ENCODE measurements at regions not wholly inside any gene's neighbourhood (a gene's known extent, or its start where the extent isn't known, plus 50 kb on each side); places are given as distances from the start of the nearest gene placed in this dataset.
"Not testable (repeated sequence)": the region's sequence is repeated elsewhere in the genome, so short reads cannot be mapped to it uniquely, and the experiment has no call there.

DNA sequence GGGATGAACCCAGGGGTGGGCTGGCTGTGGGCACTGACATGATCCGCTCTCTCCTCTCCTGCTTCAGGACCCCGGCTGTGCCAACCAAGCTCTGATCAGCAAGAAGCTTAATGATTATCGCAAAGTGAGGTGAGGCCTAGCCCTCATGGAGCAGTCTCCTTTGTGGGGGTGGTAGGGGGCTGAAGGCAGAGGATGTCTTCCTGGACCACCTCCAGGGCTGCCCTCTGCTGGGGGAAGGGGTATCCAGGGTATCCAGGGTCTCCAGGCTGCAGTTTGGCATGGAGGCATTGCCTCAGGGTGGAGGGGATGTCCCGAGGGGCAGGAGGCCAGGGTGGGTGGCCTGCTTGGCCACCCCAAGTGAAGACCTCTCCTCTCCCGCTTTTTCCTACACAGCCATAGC is 110.1 kb downstream of the ZNF267 start:
- H3K36me3 Mint-ChIP-seq; H3K4me1 Mint-ChIP-seq; DNase-seq; H3K9ac ChIP-seq (ENCODE audit: insufficient read depth, low read length, poor library complexity, severe bottlenecking); H3K4me1 ChIP-seq (ENCODE audit: control insufficient read depth in 1 of 2, insufficient read depth in 2 of 2, low read length in 2 of 2); H3K4me3 Mint-ChIP-seq; H3K9me3 ChIP-seq (replicated peaks in 1 of 2; ENCODE audit: control insufficient read depth in 1 of 2, insufficient read depth in 1 of 2, low read length in 2 of 2); H2AFZ ChIP-seq (ENCODE audit: insufficient read depth, low read depth, low read length, poor library complexity, severe bottlenecking); intact Hi-C loops (cut with micrococcal nuclease); H3K4me3 ChIP-seq (replicated peaks in 1 of 3; ENCODE audit: low read depth in 2 of 3, low read length in 3 of 3); H3K9me3 Mint-ChIP-seq; H3K27me3 Mint-ChIP-seq (ENCODE audit: low read depth in 3 of 3); H3K79me2 ChIP-seq (ENCODE audit: insufficient read depth, low read length); H4K20me1 ChIP-seq (ENCODE audit: insufficient read depth, low read length); H3K27me3 ChIP-seq (ENCODE audit: control insufficient read depth in 2 of 2, insufficient read depth in 2 of 2, low read length in 2 of 2); H3K36me3 ChIP-seq (replicated peaks in 1 of 2; ENCODE audit: control insufficient read depth in 1 of 2, insufficient read depth in 2 of 2, low read length in 2 of 2); H3K27ac Mint-ChIP-seq; H3K4me2 ChIP-seq (replicated peaks; ENCODE audit: extremely low read depth, low read length, poor library complexity, severe bottlenecking); H3K27ac ChIP-seq (ENCODE audit: low read depth in 1 of 2, low read length in 2 of 2): not testable (repeated sequence)
- no CpG with 5 or more reads among the region's 5 CpGs for WGBS (ENCODE audit: insufficient coverage)

GRCh38 chr16:31986895-31987294 is 113.3 kb downstream of the ZNF267 start:
- H3K9me3 Mint-ChIP-seq; H3K27ac ChIP-seq (ENCODE audit: low read depth in 1 of 2, low read length in 2 of 2); H3K36me3 ChIP-seq (replicated peaks in 1 of 2; ENCODE audit: control insufficient read depth in 1 of 2, insufficient read depth in 2 of 2, low read length in 2 of 2); H3K4me3 ChIP-seq (replicated peaks in 1 of 3; ENCODE audit: low read depth in 2 of 3, low read length in 3 of 3); H3K36me3 Mint-ChIP-seq; H3K27me3 Mint-ChIP-seq (ENCODE audit: low read depth in 3 of 3); H3K4me3 Mint-ChIP-seq; H4K20me1 ChIP-seq (ENCODE audit: insufficient read depth, low read length); H3K4me1 ChIP-seq (ENCODE audit: control insufficient read depth in 1 of 2, insufficient read depth in 2 of 2, low read length in 2 of 2); DNase-seq; H2AFZ ChIP-seq (ENCODE audit: insufficient read depth, low read depth, low read length, poor library complexity, severe bottlenecking); H3K4me2 ChIP-seq (replicated peaks; ENCODE audit: extremely low read depth, low read length, poor library complexity, severe bottlenecking); H3K27me3 ChIP-seq (ENCODE audit: control insufficient read depth in 2 of 2, insufficient read depth in 2 of 2, low read length in 2 of 2); H3K9ac ChIP-seq (ENCODE audit: insufficient read depth, low read length, poor library complexity, severe bottlenecking); H3K4me1 Mint-ChIP-seq; intact Hi-C loops (cut with micrococcal nuclease); H3K9me3 ChIP-seq (replicated peaks in 1 of 2; ENCODE audit: control insufficient read depth in 1 of 2, insufficient read depth in 1 of 2, low read length in 2 of 2); H3K79me2 ChIP-seq (ENCODE audit: insufficient read depth, low read length): not testable (repeated sequence)
- peak overlapping the region in 1 of 7 donors; percentile 37 for H3K27ac Mint-ChIP-seq
- WGBS (ENCODE audit: insufficient coverage): no CpG with 5 or more reads among the region's 6 CpGs

- H3K4me3 ChIP-seq (replicated peaks in 1 of 3; ENCODE audit: low read depth in 2 of 3, low read length in 3 of 3); H3K27ac Mint-ChIP-seq; H3K9me3 ChIP-seq (replicated peaks in 1 of 2; ENCODE audit: control insufficient read depth in 1 of 2, insufficient read depth in 1 of 2, low read length in 2 of 2); H3K4me3 Mint-ChIP-seq; H3K4me1 ChIP-seq (ENCODE audit: control insufficient read depth in 1 of 2, insufficient read depth in 2 of 2, low read length in 2 of 2); H4K20me1 ChIP-seq (ENCODE audit: insufficient read depth, low read length); H3K79me2 ChIP-seq (ENCODE audit: insufficient read depth, low read length); H3K27me3 ChIP-seq (ENCODE audit: control insufficient read depth in 2 of 2, insufficient read depth in 2 of 2, low read length in 2 of 2); H3K4me1 Mint-ChIP-seq; intact Hi-C loops (cut with micrococcal nuclease); H3K27ac ChIP-seq (ENCODE audit: low read depth in 1 of 2, low read length in 2 of 2); H3K36me3 ChIP-seq (replicated peaks in 1 of 2; ENCODE audit: control insufficient read depth in 1 of 2, insufficient read depth in 2 of 2, low read length in 2 of 2); H3K9me3 Mint-ChIP-seq; H3K27me3 Mint-ChIP-seq (ENCODE audit: low read depth in 3 of 3); DNase-seq; H3K4me2 ChIP-seq (replicated peaks; ENCODE audit: extremely low read depth, low read length, poor library complexity, severe bottlenecking); H3K9ac ChIP-seq (ENCODE audit: insufficient read depth, low read length, poor library complexity, severe bottlenecking); H3K36me3 Mint-ChIP-seq; H2AFZ ChIP-seq (ENCODE audit: insufficient read depth, low read depth, low read length, poor library complexity, severe bottlenecking): not testable (repeated sequence)
- no CpG with 5 or more reads among the region's 23 CpGs for WGBS (ENCODE audit: insufficient coverage)
- TF ChIP-seq, protein P1, sequence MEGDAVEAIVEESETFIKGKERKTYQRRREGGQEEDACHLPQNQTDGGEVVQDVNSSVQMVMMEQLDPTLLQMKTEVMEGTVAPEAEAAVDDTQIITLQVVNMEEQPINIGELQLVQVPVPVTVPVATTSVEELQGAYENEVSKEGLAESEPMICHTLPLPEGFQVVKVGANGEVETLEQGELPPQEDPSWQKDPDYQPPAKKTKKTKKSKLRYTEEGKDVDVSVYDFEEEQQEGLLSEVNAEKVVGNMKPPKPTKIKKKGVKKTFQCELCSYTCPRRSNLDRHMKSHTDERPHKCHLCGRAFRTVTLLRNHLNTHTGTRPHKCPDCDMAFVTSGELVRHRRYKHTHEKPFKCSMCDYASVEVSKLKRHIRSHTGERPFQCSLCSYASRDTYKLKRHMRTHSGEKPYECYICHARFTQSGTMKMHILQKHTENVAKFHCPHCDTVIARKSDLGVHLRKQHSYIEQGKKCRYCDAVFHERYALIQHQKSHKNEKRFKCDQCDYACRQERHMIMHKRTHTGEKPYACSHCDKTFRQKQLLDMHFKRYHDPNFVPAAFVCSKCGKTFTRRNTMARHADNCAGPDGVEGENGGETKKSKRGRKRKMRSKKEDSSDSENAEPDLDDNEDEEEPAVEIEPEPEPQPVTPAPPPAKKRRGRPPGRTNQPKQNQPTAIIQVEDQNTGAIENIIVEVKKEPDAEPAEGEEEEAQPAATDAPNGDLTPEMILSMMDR (IDR thresholded peaks at IDR 0.05): peak; percentile 13
Observed at GRCh38 chr16:31988595-31989581, 115.3 kb downstream of the ZNF267 start.

DNA sequence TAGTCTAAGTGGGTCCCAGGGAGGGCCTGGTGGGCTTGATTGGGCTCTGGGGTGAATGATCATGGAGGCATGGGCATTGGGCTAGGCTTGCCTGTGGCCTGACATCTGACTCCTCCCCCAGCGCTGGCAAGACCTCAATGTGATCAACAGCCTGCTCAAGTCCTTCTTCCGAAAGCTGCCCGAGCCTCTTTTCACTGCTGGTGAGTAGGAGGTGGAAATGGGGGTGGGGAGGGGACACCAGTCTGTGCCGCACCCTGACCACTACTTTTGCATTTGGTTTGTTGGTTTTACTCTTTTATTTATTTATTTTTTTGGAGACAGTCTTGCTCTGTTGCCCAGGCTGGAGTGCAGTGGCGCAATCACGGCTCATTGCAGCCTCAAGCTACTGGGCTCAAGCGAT is 116.7 kb downstream of the ZNF267 start:
- H3K27me3 Mint-ChIP-seq (ENCODE audit: low read depth in 3 of 3); H3K9ac ChIP-seq (ENCODE audit: insufficient read depth, low read length, poor library complexity, severe bottlenecking); H3K79me2 ChIP-seq (ENCODE audit: insufficient read depth, low read length); H3K4me2 ChIP-seq (replicated peaks; ENCODE audit: extremely low read depth, low read length, poor library complexity, severe bottlenecking); H3K27ac ChIP-seq (ENCODE audit: low read depth in 1 of 2, low read length in 2 of 2); H3K9me3 Mint-ChIP-seq; H2AFZ ChIP-seq (ENCODE audit: insufficient read depth, low read depth, low read length, poor library complexity, severe bottlenecking); H3K36me3 ChIP-seq (replicated peaks in 1 of 2; ENCODE audit: control insufficient read depth in 1 of 2, insufficient read depth in 2 of 2, low read length in 2 of 2); DNase-seq; H4K20me1 ChIP-seq (ENCODE audit: insufficient read depth, low read length); H3K27ac Mint-ChIP-seq; H3K4me1 ChIP-seq (ENCODE audit: control insufficient read depth in 1 of 2, insufficient read depth in 2 of 2, low read length in 2 of 2); H3K4me3 ChIP-seq (replicated peaks in 1 of 3; ENCODE audit: low read depth in 2 of 3, low read length in 3 of 3); intact Hi-C loops (cut with micrococcal nuclease); H3K9me3 ChIP-seq (replicated peaks in 1 of 2; ENCODE audit: control insufficient read depth in 1 of 2, insufficient read depth in 1 of 2, low read length in 2 of 2); H3K27me3 ChIP-seq (ENCODE audit: control insufficient read depth in 2 of 2, insufficient read depth in 2 of 2, low read length in 2 of 2); H3K4me1 Mint-ChIP-seq; H3K36me3 Mint-ChIP-seq; H3K4me3 Mint-ChIP-seq: not testable (repeated sequence)
- no CpG with 5 or more reads among the region's 7 CpGs for WGBS (ENCODE audit: insufficient coverage)
